B cell (primary cell): ENCODE measurements at regions not wholly inside any gene's neighbourhood (a gene's known extent, or its start where the extent isn't known, plus 50 kb on each side); places are given as distances from the start of the nearest gene placed in this dataset.
"Not testable (repeated sequence)": the region's sequence is repeated elsewhere in the genome, so short reads cannot be mapped to it uniquely, and the experiment has no call there.

Experiments
- ATAC-seq: fragments of 200-7000 bp; cut with Tn5 transposase; one replicate; pipeline ENCODE4 v1.10.0; 2021; ENCODE audit warnings: low read depth, mild to moderate bottlenecking, moderate number of reproducible peaks, moderate library complexity
- CTCF ChIA-PET: fragments of 350-600 bp; sonication (Branson Sonifier 250); formaldehyde crosslinking; loops from one replicate; lab custom pipeline; 2021; ENCODE audit warnings: antibody characterized with exemption, inconsistent platforms; lab: Charles Lee
- POLR2A ChIA-PET: fragments of 350-600 bp; sonication (Branson Sonifier 250); formaldehyde crosslinking; loops from one replicate; lab custom pipeline; 2021; ENCODE audit warnings: antibody characterized with exemption; lab: Charles Lee
- DNase-seq: peaks from one replicate; pipeline ENCODE4 v3.0.0; 2013
- H2AFZ ChIP-seq: 2 replicates; pipeline ENCODE4 v1.6.1; 2012; ENCODE audit warnings: mild to moderate bottlenecking, low read depth, low read length; ENCODE audit not compliant: insufficient read depth, poor library complexity, severe bottlenecking
- H3K27ac ChIP-seq, 2 donors: 1 replicate in 1 of 2; 2 replicates in 1 of 2; pipeline ENCODE4 v1.5.1; 2012 to 2013; ENCODE audit warnings: low read length in 2 of 2, mild to moderate bottlenecking in 2 of 2, moderate library complexity in 1 of 2
- H3K27me3 ChIP-seq, 4 experiments: fragments of 200-600 bp in 1 of 4; sonication (generic) in 1 of 4; replicated peaks in 1 of 4; 1 replicate in 2 of 4; 2 replicates in 2 of 4; pipeline versions ENCODE4 v1.6.1 to v1.7.0; 2013 to 2016; ENCODE audit warnings: low read length in 3 of 4, mild to moderate bottlenecking in 2 of 4, mixed read lengths in 1 of 4, moderate library complexity in 1 of 4; ENCODE audit not compliant: insufficient read depth in 4 of 4, control insufficient read depth in 3 of 4; ENCODE audit errors: control extremely low read depth in 1 of 4
- H3K36me3 ChIP-seq, 2 experiments: replicated peaks in 1 of 2; 1 replicate in 1 of 2; 2 replicates in 1 of 2; pipeline versions ENCODE4 v1.6.1 to v1.7.1; 2013; ENCODE audit warnings: low read length in 1 of 2; ENCODE audit not compliant: insufficient read depth in 2 of 2, control insufficient read depth in 1 of 2; ENCODE audit errors: control extremely low read depth in 1 of 2, extremely low read depth in 1 of 2
- H3K4me1 ChIP-seq, 2 donors: fragments of 200-600 bp in 1 of 2; sonication (generic) in 1 of 2; 1 replicate in 1 of 2; 2 replicates in 1 of 2; pipeline versions ENCODE4 v1.5.1 to v1.6.1; 2013 to 2017; ENCODE audit warnings: low read length in 2 of 2; ENCODE audit not compliant: control insufficient read depth in 2 of 2, insufficient read depth in 2 of 2
- H3K4me2 ChIP-seq: replicated peaks from 2 replicates; pipeline ENCODE3; 2012; ENCODE audit warnings: mild to moderate bottlenecking, low read depth, low read length; ENCODE audit not compliant: poor library complexity, severe bottlenecking
- H3K4me3 ChIP-seq, 5 experiments: fragments of 200-600 bp in 1 of 5; sonication (generic) in 1 of 5; 1 replicate in 3 of 5; 2 replicates in 2 of 5; pipeline versions ENCODE4 v1.5.1 to v1.7.0; 2011 to 2016; ENCODE audit warnings: low read length in 4 of 5, mild to moderate bottlenecking in 4 of 5, low read depth in 2 of 5, control low read depth in 1 of 5, moderate library complexity in 1 of 5; ENCODE audit not compliant: insufficient read depth in 1 of 5; ENCODE audit errors: control extremely low read depth in 1 of 5, extremely low read depth in 1 of 5
- H3K79me2 ChIP-seq: fragments of 200-600 bp; sonication (generic); one replicate; pipeline ENCODE4 v1.6.0; 2016; ENCODE audit warnings: low read length; ENCODE audit not compliant: control insufficient read depth, insufficient read depth
- H3K9ac ChIP-seq: fragments of 200-600 bp; sonication (generic); 2 replicates; pipeline ENCODE4 v1.6.1; 2017; ENCODE audit warnings: mild to moderate bottlenecking, low read length, moderate library complexity
- H3K9me3 ChIP-seq, 3 donors: one replicate each; pipeline versions ENCODE4 v1.6.1 to v1.7.1; 2013; ENCODE audit warnings: low read length in 2 of 3; ENCODE audit not compliant: control insufficient read depth in 2 of 3, insufficient read depth in 1 of 3; ENCODE audit errors: control extremely low read depth in 1 of 3
- H4K20me1 ChIP-seq: 2 replicates; pipeline ENCODE4 v1.6.0; 2012; ENCODE audit warnings: mild to moderate bottlenecking, low read length; ENCODE audit not compliant: insufficient read depth, control insufficient read depth, poor library complexity, severe bottlenecking
- H3K27ac Mint-ChIP-seq: one replicate; pipeline ENCODE4 v1.8.0; 2021; ENCODE audit warnings: mixed read lengths
- H3K27me3 Mint-ChIP-seq: one replicate; pipeline ENCODE4 v1.8.0; 2021; ENCODE audit warnings: mixed read lengths
- H3K4me1 Mint-ChIP-seq: one replicate; pipeline ENCODE4 v1.8.0; 2021; ENCODE audit warnings: mixed read lengths
- H3K4me3 Mint-ChIP-seq: one replicate; pipeline ENCODE4 v1.8.0; 2021; ENCODE audit warnings: mixed read lengths
- H3K9me3 Mint-ChIP-seq: one replicate; pipeline ENCODE4 v1.8.0; 2022; ENCODE audit warnings: mixed read lengths; ENCODE audit not compliant: insufficient read depth
- EZH2 ChIP-seq: IDR thresholded peaks from 2 replicates; pipeline ENCODE4 v1.6.1; 2012; ENCODE audit warnings: borderline replicate concordance, low read depth, mild to moderate bottlenecking, moderate library complexity, low read length; ENCODE audit not compliant: insufficient read depth, poor library complexity, severe bottlenecking
- WGBS: methylation state at CpG from one replicate; pipeline ENCODE4 v1.1.5; 2013; ENCODE audit warnings: missing lambda C conversion rate; ENCODE audit not compliant: insufficient coverage; 5-methylcytosine and 5-hydroxymethylcytosine counted together
- intact Hi-C: fragments of 100-400 bp; cut with micrococcal nuclease; formaldehyde crosslinking; loops from one replicate; pipeline ENCODE4 v1.10.0; 2022
- TF ChIP-seq, protein P1 (sequence below): fragments of 200-600 bp; IDR thresholded peaks from one replicate; pipeline ENCODE4 v1.8.0; 2022; ENCODE audit warnings: antibody characterized with exemption, mild to moderate bottlenecking

DNA sequence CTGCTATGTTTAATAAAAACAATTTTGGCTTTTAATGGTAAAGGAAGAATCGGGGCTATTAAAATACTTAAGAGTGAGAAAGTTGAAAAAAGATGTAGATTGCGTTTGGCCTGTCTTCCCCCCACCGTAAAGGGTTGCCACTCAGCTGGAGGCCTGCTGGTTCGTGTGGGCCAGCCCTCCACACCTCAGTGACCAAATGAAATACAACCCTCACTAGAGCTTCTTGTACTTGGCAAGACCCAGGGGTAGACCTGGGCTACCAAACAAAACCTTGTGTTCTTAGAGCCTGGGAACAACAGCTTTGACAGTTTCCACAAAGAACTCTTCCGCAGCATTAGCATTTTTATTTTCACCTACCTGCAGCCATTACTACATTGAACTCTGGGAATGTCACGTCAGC lies 152.8 kb upstream of the PABPC3 start:
- POLR2A ChIA-PET = no interaction called here
- H3K4me1 Mint-ChIP-seq = no peaks in the 10 kb centered on the region

DNA sequence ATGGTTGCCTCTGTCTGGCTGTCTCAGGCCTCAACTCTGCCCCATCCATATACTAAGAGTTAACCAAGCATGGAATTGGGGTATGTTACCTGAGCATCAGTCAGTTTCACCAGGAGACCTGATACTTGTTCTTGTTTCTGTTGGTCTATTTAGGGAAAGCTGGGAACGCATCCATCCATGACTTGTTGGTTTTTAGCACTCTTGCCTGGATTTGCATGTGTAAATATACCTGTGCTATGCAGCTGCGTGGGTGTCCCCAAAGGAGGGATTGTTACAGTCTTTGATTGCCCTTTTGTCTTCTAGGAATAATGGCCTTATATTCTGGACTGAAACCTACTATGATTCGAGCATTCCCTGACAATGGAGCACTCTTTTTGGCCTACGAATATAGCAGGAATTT lies 151.9 kb upstream of the PABPC3 start:
- H3K4me3 Mint-ChIP-seq, H3K4me1 ChIP-seq, H3K79me2 ChIP-seq, H3K9ac ChIP-seq, H3K36me3 ChIP-seq, H3K4me1 Mint-ChIP-seq, H3K9me3 Mint-ChIP-seq, H4K20me1 ChIP-seq, H3K27ac Mint-ChIP-seq, H3K9me3 ChIP-seq, intact Hi-C loops, H3K4me3 ChIP-seq, POLR2A ChIA-PET, ATAC-seq, DNase-seq, CTCF ChIA-PET, H3K27me3 ChIP-seq, H2AFZ ChIP-seq, H3K4me2 ChIP-seq, H3K27ac ChIP-seq: not testable (repeated sequence)
- WGBS = 75% methylated on average over 1 of the region's 4 CpGs
- peaks cover 22% of the 10 kb centered on the region for H3K27me3 Mint-ChIP-seq

More for the DNA sequence above, 152.8 kb upstream of the PABPC3 start:
- Histone ChIP-seq H3K9me3 (no peaks in the 10 kb centered on the region), H3K4me1 (no peaks in the 10 kb centered on the region), H4K20me1 (no peaks in the 10 kb centered on the region), H3K9ac (no peak overlapping the region), H3K79me2 (no peaks in the 10 kb centered on the region), H3K27ac (no peak overlapping the region), H3K4me3 (no peak overlapping the region), H2AFZ (no peak overlapping the region), H3K36me3 (no peaks in the 10 kb centered on the region), H3K4me2 (no peak overlapping the region), H3K27me3 (no peaks in the 10 kb centered on the region)
- Mint-ChIP-seq H3K4me3 (no peak overlapping the region), H3K9me3 (no peaks in the 10 kb centered on the region), H3K27ac (no peak overlapping the region), H3K27me3 (peaks cover 23% of the 10 kb centered on the region)
- intact Hi-C loops = no loop called here
- WGBS = 100% methylated on average over 4 of the region's 6 CpGs
- CTCF ChIA-PET = interaction anchor here (0.6 kb wide), 1 partner anchor 108 kb away, joined by 3 read pairs; no protein-coding TSS in a partner anchor
- no peak for DNase-seq
- no peak for ATAC-seq
- no peak for TF ChIP-seq EZH2
- TF ChIP-seq, protein P1, sequence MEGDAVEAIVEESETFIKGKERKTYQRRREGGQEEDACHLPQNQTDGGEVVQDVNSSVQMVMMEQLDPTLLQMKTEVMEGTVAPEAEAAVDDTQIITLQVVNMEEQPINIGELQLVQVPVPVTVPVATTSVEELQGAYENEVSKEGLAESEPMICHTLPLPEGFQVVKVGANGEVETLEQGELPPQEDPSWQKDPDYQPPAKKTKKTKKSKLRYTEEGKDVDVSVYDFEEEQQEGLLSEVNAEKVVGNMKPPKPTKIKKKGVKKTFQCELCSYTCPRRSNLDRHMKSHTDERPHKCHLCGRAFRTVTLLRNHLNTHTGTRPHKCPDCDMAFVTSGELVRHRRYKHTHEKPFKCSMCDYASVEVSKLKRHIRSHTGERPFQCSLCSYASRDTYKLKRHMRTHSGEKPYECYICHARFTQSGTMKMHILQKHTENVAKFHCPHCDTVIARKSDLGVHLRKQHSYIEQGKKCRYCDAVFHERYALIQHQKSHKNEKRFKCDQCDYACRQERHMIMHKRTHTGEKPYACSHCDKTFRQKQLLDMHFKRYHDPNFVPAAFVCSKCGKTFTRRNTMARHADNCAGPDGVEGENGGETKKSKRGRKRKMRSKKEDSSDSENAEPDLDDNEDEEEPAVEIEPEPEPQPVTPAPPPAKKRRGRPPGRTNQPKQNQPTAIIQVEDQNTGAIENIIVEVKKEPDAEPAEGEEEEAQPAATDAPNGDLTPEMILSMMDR = no peak

DNA sequence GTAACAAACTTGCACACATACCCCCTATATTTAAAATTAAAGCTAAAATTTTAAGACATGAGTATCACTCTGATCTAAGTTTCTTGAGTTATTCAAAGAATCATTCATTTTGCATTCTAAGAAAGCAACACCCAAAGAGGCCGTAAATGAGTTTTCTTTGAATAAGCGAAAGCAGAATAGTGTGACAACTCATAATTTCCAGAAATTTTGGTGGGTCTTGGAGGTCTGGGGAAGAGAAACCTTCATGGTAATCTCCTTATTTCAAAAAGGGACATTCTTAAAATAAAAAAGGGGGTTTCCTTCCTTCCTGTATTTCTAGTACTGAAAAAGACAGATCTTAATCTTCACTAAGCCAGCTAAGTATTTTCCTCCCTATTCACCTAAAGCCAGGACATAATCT lies 147.0 kb upstream of the PABPC3 start:
- H3K9ac ChIP-seq, H3K27me3 ChIP-seq, H3K27ac Mint-ChIP-seq, H3K36me3 ChIP-seq, H3K79me2 ChIP-seq, H3K9me3 Mint-ChIP-seq, H3K4me2 ChIP-seq, H3K4me1 Mint-ChIP-seq, ATAC-seq, H3K4me3 Mint-ChIP-seq, H3K9me3 ChIP-seq, H2AFZ ChIP-seq, DNase-seq, H3K4me3 ChIP-seq, H3K27ac ChIP-seq, H4K20me1 ChIP-seq, H3K4me1 ChIP-seq, intact Hi-C loops, POLR2A ChIA-PET: not testable (repeated sequence)
- no CpG with 5 or more reads among the region's 2 CpGs for whole genome bisulfite sequencing
- CTCF ChIA-PET = interaction anchor here (0.6 kb wide), 1 partner anchor 406 kb away, joined by 3 read pairs; no protein-coding TSS in a partner anchor
- H3K27me3 Mint-ChIP-seq = peaks cover 16% of the 10 kb centered on the region
